ENCODE measurements at regions not wholly inside any gene's neighbourhood (a gene's known extent, or its start where the extent isn't known, plus 50 kb on each side); places are given as distances from the start of the nearest gene placed in this dataset.

DNA sequence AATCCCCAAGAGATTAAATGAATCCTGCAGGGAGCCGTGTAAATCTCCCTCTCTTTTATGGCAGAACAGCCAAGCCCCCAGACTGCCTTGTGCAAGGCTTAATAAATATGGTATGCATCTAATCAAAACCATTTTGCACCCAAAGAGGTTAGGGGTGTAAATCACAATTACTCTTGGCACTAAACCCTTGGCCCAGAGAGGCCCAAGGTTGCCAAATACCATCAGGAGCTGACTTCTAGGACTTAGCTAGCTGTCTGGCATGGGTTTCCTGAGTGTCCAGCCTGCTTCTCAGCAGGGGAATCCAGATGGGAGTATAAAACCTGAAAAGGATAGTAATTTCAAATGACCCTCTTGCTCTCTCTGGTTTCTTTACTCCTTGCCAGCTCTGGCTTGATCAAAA, 610.4 kb downstream of the MED13L start:
- TF ChIP-seq POLR2A (IDR thresholded peaks at IDR 0.05), result no peak
- TF ChIP-seq, protein P1, sequence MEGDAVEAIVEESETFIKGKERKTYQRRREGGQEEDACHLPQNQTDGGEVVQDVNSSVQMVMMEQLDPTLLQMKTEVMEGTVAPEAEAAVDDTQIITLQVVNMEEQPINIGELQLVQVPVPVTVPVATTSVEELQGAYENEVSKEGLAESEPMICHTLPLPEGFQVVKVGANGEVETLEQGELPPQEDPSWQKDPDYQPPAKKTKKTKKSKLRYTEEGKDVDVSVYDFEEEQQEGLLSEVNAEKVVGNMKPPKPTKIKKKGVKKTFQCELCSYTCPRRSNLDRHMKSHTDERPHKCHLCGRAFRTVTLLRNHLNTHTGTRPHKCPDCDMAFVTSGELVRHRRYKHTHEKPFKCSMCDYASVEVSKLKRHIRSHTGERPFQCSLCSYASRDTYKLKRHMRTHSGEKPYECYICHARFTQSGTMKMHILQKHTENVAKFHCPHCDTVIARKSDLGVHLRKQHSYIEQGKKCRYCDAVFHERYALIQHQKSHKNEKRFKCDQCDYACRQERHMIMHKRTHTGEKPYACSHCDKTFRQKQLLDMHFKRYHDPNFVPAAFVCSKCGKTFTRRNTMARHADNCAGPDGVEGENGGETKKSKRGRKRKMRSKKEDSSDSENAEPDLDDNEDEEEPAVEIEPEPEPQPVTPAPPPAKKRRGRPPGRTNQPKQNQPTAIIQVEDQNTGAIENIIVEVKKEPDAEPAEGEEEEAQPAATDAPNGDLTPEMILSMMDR (IDR thresholded peaks at IDR 0.05), result no peak
